DMS 273 (cell line): ENCODE measurements at regions not wholly inside any gene's neighbourhood (a gene's known extent, or its start where the extent isn't known, plus 50 kb on each side); places are given as distances from the start of the nearest gene placed in this dataset.

Experiments
- DNase-seq: peaks from one replicate; lab custom pipeline; 2025; ENCODE audit not compliant: unreplicated experiment; lab: John Stamatoyannopoulos, UW

GRCh38 chr12:81962126-81962856 is 203.1 kb upstream of the PPFIA2 start:
- no peak for DNase-seq

GRCh38 chr12:81958406-81958805 is 199.3 kb upstream of the PPFIA2 start:
- DNase-seq, result no peak

- DNase-seq, result no peak
Observed at GRCh38 chr12:81957631-81958030, 198.5 kb upstream of the PPFIA2 start.

GRCh38 chr12:81956468-81956860 is 197.3 kb upstream of the PPFIA2 start:
- no peak for DNase-seq

GRCh38 chr12:81953541-81953940 is 194.4 kb upstream of the PPFIA2 start:
- no peak for DNase-seq

GRCh38 chr12:81950871-81951270 is 191.7 kb upstream of the PPFIA2 start:
- no peak for DNase-seq

- DNase-seq, result no peak
Observed at GRCh38 chr12:81949841-81950308, 190.7 kb upstream of the PPFIA2 start.

- no peak for DNase-seq
Observed at GRCh38 chr12:81949416-81949815, 190.3 kb upstream of the PPFIA2 start.

GRCh38 chr12:81944886-81945285 is 185.7 kb upstream of the PPFIA2 start:
- no peak for DNase-seq

GRCh38 chr12:81942594-81942993 is 183.4 kb upstream of the PPFIA2 start:
- DNase-seq, result no peak

- DNase-seq, result no peak
Observed at GRCh38 chr12:81930037-81930436, 170.9 kb upstream of the PPFIA2 start.

GRCh38 chr12:81896771-81897170 is 137.6 kb upstream of the PPFIA2 start:
- peak; percentile 36 for DNase-seq

GRCh38 chr12:81888961-81889360 is 129.8 kb upstream of the PPFIA2 start:
- peak; percentile 11 for DNase-seq

GRCh38 chr12:81888106-81888740 is 129.1 kb upstream of the PPFIA2 start:
- no peak for DNase-seq

- DNase-seq, result peak; percentile 73
Observed at GRCh38 chr12:81874586-81874985, 115.4 kb upstream of the PPFIA2 start.

GRCh38 chr12:81874166-81874565 is 115.0 kb upstream of the PPFIA2 start:
- peak; percentile 40 for DNase-seq

- no peak for DNase-seq
Observed at GRCh38 chr12:81872400-81872799, 113.2 kb upstream of the PPFIA2 start.

GRCh38 chr12:81866081-81866480 is 106.9 kb upstream of the PPFIA2 start:
- DNase-seq, result no peak

- no peak for DNase-seq
Observed at GRCh38 chr12:81863406-81863805, 104.3 kb upstream of the PPFIA2 start.

- peak; percentile 1 for DNase-seq
Observed at GRCh38 chr12:81859521-81859920, 100.4 kb upstream of the PPFIA2 start.

GRCh38 chr12:81843599-81843998 is 84.4 kb upstream of the PPFIA2 start:
- DNase-seq, result no peak

GRCh38 chr12:81835783-81836182 is 76.6 kb upstream of the PPFIA2 start:
- DNase-seq, result no peak
